ENCODE measurements at regions not wholly inside any gene's neighbourhood (a gene's known extent, or its start where the extent isn't known, plus 50 kb on each side); places are given as distances from the start of the nearest gene placed in this dataset.

DNA sequence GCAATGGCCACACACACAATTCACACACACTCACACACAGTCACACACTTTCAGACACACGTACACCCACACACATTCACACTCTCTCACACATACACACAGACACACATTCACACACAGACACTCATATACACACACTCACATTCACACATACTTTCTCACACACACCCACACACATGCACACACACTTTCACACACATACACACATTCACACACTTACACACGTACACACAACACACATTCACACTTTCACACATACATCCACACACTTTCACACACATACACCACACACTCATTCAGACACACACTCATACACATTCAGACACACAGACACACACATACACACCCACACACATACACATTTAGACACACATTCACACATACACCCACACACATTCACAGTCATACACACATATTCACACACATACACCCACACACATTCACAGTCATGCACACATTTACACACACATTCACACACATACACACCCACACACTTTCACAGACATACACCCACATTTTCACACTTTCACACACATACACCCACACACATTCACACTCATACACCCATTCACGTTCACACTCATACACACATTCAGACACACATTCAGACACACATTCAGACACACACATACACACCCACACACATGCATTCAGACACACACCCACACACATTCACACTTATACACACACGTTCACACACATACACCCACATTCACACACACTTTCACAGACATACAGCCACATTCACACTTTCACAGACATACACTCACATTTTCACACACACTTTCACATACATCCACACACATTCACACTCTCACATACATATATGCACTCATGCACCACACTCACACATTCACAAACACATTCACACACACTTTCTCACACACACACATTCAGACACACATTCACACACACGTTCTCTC, 52.6 kb upstream of the C14orf180 start:
- TF ChIP-seq, protein P1, sequence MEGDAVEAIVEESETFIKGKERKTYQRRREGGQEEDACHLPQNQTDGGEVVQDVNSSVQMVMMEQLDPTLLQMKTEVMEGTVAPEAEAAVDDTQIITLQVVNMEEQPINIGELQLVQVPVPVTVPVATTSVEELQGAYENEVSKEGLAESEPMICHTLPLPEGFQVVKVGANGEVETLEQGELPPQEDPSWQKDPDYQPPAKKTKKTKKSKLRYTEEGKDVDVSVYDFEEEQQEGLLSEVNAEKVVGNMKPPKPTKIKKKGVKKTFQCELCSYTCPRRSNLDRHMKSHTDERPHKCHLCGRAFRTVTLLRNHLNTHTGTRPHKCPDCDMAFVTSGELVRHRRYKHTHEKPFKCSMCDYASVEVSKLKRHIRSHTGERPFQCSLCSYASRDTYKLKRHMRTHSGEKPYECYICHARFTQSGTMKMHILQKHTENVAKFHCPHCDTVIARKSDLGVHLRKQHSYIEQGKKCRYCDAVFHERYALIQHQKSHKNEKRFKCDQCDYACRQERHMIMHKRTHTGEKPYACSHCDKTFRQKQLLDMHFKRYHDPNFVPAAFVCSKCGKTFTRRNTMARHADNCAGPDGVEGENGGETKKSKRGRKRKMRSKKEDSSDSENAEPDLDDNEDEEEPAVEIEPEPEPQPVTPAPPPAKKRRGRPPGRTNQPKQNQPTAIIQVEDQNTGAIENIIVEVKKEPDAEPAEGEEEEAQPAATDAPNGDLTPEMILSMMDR (IDR thresholded peaks at IDR 0.05; ENCODE audit: poor library complexity, severe bottlenecking), result no peak
- TF ChIP-seq EZH2 (IDR thresholded peaks at IDR 0.05; ENCODE audit: borderline replicate concordance, insufficient read depth, low read length, poor library complexity, severe bottlenecking), result no peak
- TF ChIP-seq EP300 (conservative IDR thresholded peaks at IDR 0.05; ENCODE audit: poor library complexity, severe bottlenecking), result no peak
- no peak for TF ChIP-seq TAF1 (IDR thresholded peaks at IDR 0.05; ENCODE audit: low read depth)
- no peak for TF ChIP-seq RAD21 (conservative IDR thresholded peaks at IDR 0.05)
